ENCODE measurements at regions not wholly inside any gene's neighbourhood (a gene's known extent, or its start where the extent isn't known, plus 50 kb on each side); places are given as distances from the start of the nearest gene placed in this dataset.

DNA sequence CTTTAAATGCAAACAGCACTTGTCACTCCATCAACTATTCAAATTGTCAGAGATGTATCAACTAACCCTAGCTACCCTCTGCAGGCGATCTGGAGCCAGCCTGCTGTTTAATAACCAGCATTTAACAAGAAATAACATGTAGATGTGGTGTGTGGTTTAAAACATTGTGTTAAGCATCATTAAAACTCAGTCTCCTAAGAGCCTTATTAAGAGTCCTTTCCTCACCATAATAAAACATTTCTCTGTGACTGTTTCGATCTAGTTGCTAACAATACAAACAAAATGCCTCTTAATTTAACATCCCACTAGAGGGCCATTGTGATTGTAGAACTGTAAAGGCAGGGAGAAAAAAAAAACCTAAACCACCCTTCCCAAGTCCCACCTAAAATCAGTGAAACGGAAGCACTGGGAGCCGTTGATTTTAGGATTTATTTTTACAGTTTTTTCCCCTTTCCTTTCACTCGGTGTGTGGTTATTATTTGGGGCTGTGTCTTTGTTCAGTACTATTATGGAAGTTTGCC is 708.6 kb downstream of the C4orf33 start:
- TF ChIP-seq EZH2 (IDR thresholded peaks at IDR 0.05; ENCODE audit: borderline replicate concordance, insufficient read depth, low read depth, low read length, poor library complexity, severe bottlenecking), result no peak
- no peak for TF ChIP-seq CTCF (IDR thresholded peaks at IDR 0.05)
- Histone ChIP-seq H3K9me3 (ENCODE audit: control extremely low read depth in 1 of 3, control insufficient read depth in 2 of 3, insufficient read depth in 1 of 3, low read length in 2 of 3) (no peaks in the 10 kb centered on the region), H3K4me1 (ENCODE audit: control insufficient read depth in 2 of 2, insufficient read depth in 2 of 2, low read length in 2 of 2) (no peaks in the 10 kb centered on the region), H3K36me3 (replicated peaks in 1 of 2; ENCODE audit: control extremely low read depth in 1 of 2, control insufficient read depth in 1 of 2, extremely low read depth in 1 of 2, insufficient read depth in 2 of 2, low read length in 1 of 2) (no peaks in the 10 kb centered on the region), H3K4me3 (ENCODE audit: control extremely low read depth in 1 of 5, extremely low read depth in 1 of 5, insufficient read depth in 1 of 5, low read depth in 2 of 5, low read length in 4 of 5) (no peak overlapping the region), H2AFZ (ENCODE audit: insufficient read depth, low read depth, low read length, poor library complexity, severe bottlenecking) (no peak overlapping the region), H3K9ac (ENCODE audit: low read length) (no peak overlapping the region), H4K20me1 (ENCODE audit: control insufficient read depth, insufficient read depth, low read length, poor library complexity, severe bottlenecking) (no peaks in the 10 kb centered on the region), H3K27ac (ENCODE audit: low read length in 2 of 2) (no peak overlapping the region), H3K79me2 (ENCODE audit: control insufficient read depth, insufficient read depth, low read length) (no peaks in the 10 kb centered on the region), H3K27me3 (replicated peaks in 1 of 4; ENCODE audit: control extremely low read depth in 1 of 4, control insufficient read depth in 3 of 4, insufficient read depth in 4 of 4, low read length in 3 of 4) (no peaks in the 10 kb centered on the region), H3K4me2 (replicated peaks; ENCODE audit: low read depth, low read length, poor library complexity, severe bottlenecking) (no peak overlapping the region)
- CTCF ChIA-PET, result no interaction called here
- Mint-ChIP-seq H3K4me1 (no peaks in the 10 kb centered on the region), H3K27me3 (no peaks in the 10 kb centered on the region), H3K27ac (no peak overlapping the region), H3K9me3 (ENCODE audit: insufficient read depth) (peaks cover 6% of the 10 kb centered on the region), H3K4me3 (no peak overlapping the region)
- intact Hi-C loops (cut with micrococcal nuclease), result no loop called here
- no peak for ATAC-seq (ENCODE audit: low read depth)
- POLR2A ChIA-PET, result no interaction called here
- no CpG with 5 or more reads among the region's 5 CpGs for WGBS (ENCODE audit: insufficient coverage)
- no peak for DNase-seq

- TF ChIP-seq CTCF (IDR thresholded peaks at IDR 0.05) (no peak), EZH2 (IDR thresholded peaks at IDR 0.05; ENCODE audit: borderline replicate concordance, insufficient read depth, low read depth, low read length, poor library complexity, severe bottlenecking) (no peak)
- H3K27me3 ChIP-seq (replicated peaks in 1 of 4; ENCODE audit: control extremely low read depth in 1 of 4, control insufficient read depth in 3 of 4, insufficient read depth in 4 of 4, low read length in 3 of 4), result no peaks in the 10 kb centered on the region
- no peaks in the 10 kb centered on the region for H4K20me1 ChIP-seq (ENCODE audit: control insufficient read depth, insufficient read depth, low read length, poor library complexity, severe bottlenecking)
- Mint-ChIP-seq H3K4me3 (no peak overlapping the region), H3K4me1 (no peaks in the 10 kb centered on the region), H3K27ac (no peak overlapping the region), H3K27me3 (no peaks in the 10 kb centered on the region), H3K9me3 (ENCODE audit: insufficient read depth) (peaks cover 6% of the 10 kb centered on the region)
- ATAC-seq (ENCODE audit: low read depth), result no peak
- ChIA-PET CTCF (no interaction called here), POLR2A (no interaction called here)
- no peak overlapping the region for H3K4me3 ChIP-seq (ENCODE audit: control extremely low read depth in 1 of 5, extremely low read depth in 1 of 5, insufficient read depth in 1 of 5, low read depth in 2 of 5, low read length in 4 of 5)
- H3K9me3 ChIP-seq (ENCODE audit: control extremely low read depth in 1 of 3, control insufficient read depth in 2 of 3, insufficient read depth in 1 of 3, low read length in 2 of 3), result no peaks in the 10 kb centered on the region
- H3K4me2 ChIP-seq (replicated peaks; ENCODE audit: low read depth, low read length, poor library complexity, severe bottlenecking), result no peak overlapping the region
- no peak for DNase-seq
- no peaks in the 10 kb centered on the region for H3K79me2 ChIP-seq (ENCODE audit: control insufficient read depth, insufficient read depth, low read length)
- no peaks in the 10 kb centered on the region for H3K36me3 ChIP-seq (replicated peaks in 1 of 2; ENCODE audit: control extremely low read depth in 1 of 2, control insufficient read depth in 1 of 2, extremely low read depth in 1 of 2, insufficient read depth in 2 of 2, low read length in 1 of 2)
- no peak overlapping the region for H2AFZ ChIP-seq (ENCODE audit: insufficient read depth, low read depth, low read length, poor library complexity, severe bottlenecking)
- no peaks in the 10 kb centered on the region for H3K4me1 ChIP-seq (ENCODE audit: control insufficient read depth in 2 of 2, insufficient read depth in 2 of 2, low read length in 2 of 2)
- H3K9ac ChIP-seq (ENCODE audit: low read length), result no peak overlapping the region
- H3K27ac ChIP-seq (ENCODE audit: low read length in 2 of 2), result no peak overlapping the region
- intact Hi-C loops (cut with micrococcal nuclease), result no loop called here
Observed at GRCh38 chr4:129806986-129807385, 711.0 kb downstream of the C4orf33 start.

Data from B cell (primary cell).